OCI-LY7 (cell line): ENCODE measurements at regions not wholly inside any gene's neighbourhood (a gene's known extent, or its start where the extent isn't known, plus 50 kb on each side); places are given as distances from the start of the nearest gene placed in this dataset.
A peak's percentile ranks its signal among the peaks of the same experiment; 100 is the strongest.

Experiments
- BruUV-seq: library from RNA; stranded (reverse); fragments of 400-500 nt; replicated peaks from 2 replicates; lab custom pipeline; 2021; lab: Mats Ljungman, UMichigan
- CTCF ChIA-PET: fragments of 300-600 bp; sonication (Branson Sonifier 250); formaldehyde crosslinking; loops from one replicate; lab custom pipeline; 2022; ENCODE audit warnings: antibody characterized with exemption; ENCODE audit not compliant: unreplicated experiment; lab: Charles Lee
- POLR2A ChIA-PET: fragments of 300-600 bp; sonication (Branson Sonifier 250); formaldehyde crosslinking; loops from one replicate; lab custom pipeline; 2022; ENCODE audit warnings: antibody characterized with exemption; lab: Charles Lee
- DNase-seq: peaks from one replicate; pipeline ENCODE4 v3.0.0-alpha.2; 2015; ENCODE audit warnings: low spot score
- H2AFZ ChIP-seq: fragments of 200-600 bp; sonication (generic), shearing (Covaris generic); 2 replicates; pipeline ENCODE4 v1.6.1; 2014; ENCODE audit warnings: mild to moderate bottlenecking, antibody characterized with exemption, low read length, moderate library complexity
- H3K27ac ChIP-seq: fragments of 200-600 bp; sonication (generic); 2 replicates; pipeline ENCODE4 v1.5.1; 2014; ENCODE audit warnings: mixed run types, low read depth, mild to moderate bottlenecking, moderate library complexity, low read length, inconsistent platforms; ENCODE audit not compliant: poor library complexity, severe bottlenecking
- H3K36me3 ChIP-seq: fragments of 200-600 bp; sonication (generic); 2 replicates; pipeline ENCODE4 v1.6.1; 2014; ENCODE audit warnings: mild to moderate bottlenecking, antibody characterized with exemption, low read length, moderate library complexity, mixed read lengths; ENCODE audit not compliant: insufficient read depth
- H3K4me1 ChIP-seq: fragments of 200-600 bp; sonication (generic); 2 replicates; pipeline ENCODE4 v1.5.1; 2014; ENCODE audit warnings: mild to moderate bottlenecking, low read length; ENCODE audit not compliant: insufficient read depth, poor library complexity, severe bottlenecking
- H3K4me2 ChIP-seq: fragments of 200-600 bp; sonication (generic); 2 replicates; pipeline ENCODE4 v1.6.1; 2014; ENCODE audit warnings: mild to moderate bottlenecking, low read length
- H3K4me3 ChIP-seq: fragments of 200-600 bp; sonication (generic); 2 replicates; pipeline ENCODE4 v1.5.1; 2014; ENCODE audit warnings: mild to moderate bottlenecking, low read depth, low read length; ENCODE audit not compliant: poor library complexity, severe bottlenecking
- H3K79me2 ChIP-seq: fragments of 200-600 bp; sonication (generic); 2 replicates; pipeline ENCODE4 v1.6.1; 2016; ENCODE audit warnings: low read depth, mild to moderate bottlenecking, low read length, moderate library complexity, mixed read lengths; ENCODE audit not compliant: insufficient read depth
- H3K9me2 ChIP-seq: fragments of 200-600 bp; sonication (generic); 2 replicates; pipeline ENCODE4 v1.6.1; 2016; ENCODE audit warnings: mild to moderate bottlenecking, low read length, mixed read lengths; ENCODE audit not compliant: insufficient read depth
- H3K9me3 ChIP-seq: fragments of 200-600 bp; sonication (generic); 2 replicates; pipeline ENCODE4 v1.6.1; 2014; ENCODE audit warnings: mild to moderate bottlenecking, mixed run types, low read length, mixed read lengths
- H4K20me1 ChIP-seq: fragments of 200-600 bp; sonication (generic); 2 replicates; pipeline ENCODE4 v1.6.1; 2014; ENCODE audit warnings: mild to moderate bottlenecking, antibody characterized with exemption, low read length, moderate library complexity, mixed read lengths; ENCODE audit not compliant: insufficient read depth
- CTCF ChIP-seq: fragments of 200-600 bp; sonication (generic); conservative IDR thresholded peaks from 2 replicates; pipeline ENCODE4 v1.5.1; 2014; ENCODE audit warnings: mild to moderate bottlenecking, antibody characterized with exemption, low read length, moderate library complexity, mixed read lengths
- EZH2phosphoT487 ChIP-seq: fragments of 200-600 bp; sonication (generic); IDR thresholded peaks from 2 replicates; pipeline ENCODE4 v1.6.1; 2018; ENCODE audit warnings: low read depth, borderline replicate concordance, mild to moderate bottlenecking, mixed run types, antibody characterized with exemption, low read length, moderate library complexity, mixed read lengths
- intact Hi-C: fragments of 100-400 bp; cut with micrococcal nuclease; formaldehyde crosslinking; loops from one replicate; pipeline ENCODE4 v1.10.0; 2022; ENCODE audit not compliant: unreplicated experiment

- Histone ChIP-seq H3K9me2 (no peaks in the 10 kb centered on the region), H3K27ac (peak overlapping the region; percentile 72)
- intact Hi-C loops = loop anchor here (5.0 kb wide), 1 partner anchor 208 kb away; no protein-coding TSS in a partner anchor
These were observed 349.8 kb downstream of the SEC14L1 start for GRCh38 chr17:77490361-77491183.

GRCh38 chr17:77491921-77492445, 351.2 kb downstream of the SEC14L1 start:
- H3K4me3 ChIP-seq = peak overlapping the region; percentile 37
- H3K4me2 ChIP-seq = peak overlapping the region; percentile 63
- DNase-seq = peak; percentile 83
- no peaks in the 10 kb centered on the region for H4K20me1 ChIP-seq
- ChIA-PET POLR2A (interaction anchor here (0.8 to 1.0 kb wide), 3 partner anchors 19 to 91 kb away, joined by 3 to 4 read pairs (median 3); no protein-coding TSS in a partner anchor), CTCF (interaction anchor here (1.3 kb wide), 1 partner anchor 62 kb away, joined by 6 read pairs; no protein-coding TSS in a partner anchor)
- no peaks in the 10 kb centered on the region for H3K79me2 ChIP-seq
- BruUV-seq = no TSS peak
- TF ChIP-seq CTCF (no peak), EZH2phosphoT487 (no peak)
- peaks cover 53% of the 10 kb centered on the region for H3K4me1 ChIP-seq
- no peak overlapping the region for H2AFZ ChIP-seq
- H3K9me2 ChIP-seq = no peaks in the 10 kb centered on the region
- intact Hi-C loops = loop anchor here (5.0 kb wide), 1 partner anchor 210 kb away; no protein-coding TSS in a partner anchor
- peak overlapping the region; percentile 72 for H3K27ac ChIP-seq
- H3K36me3 ChIP-seq = peaks cover 100% of the 10 kb centered on the region
- H3K9me3 ChIP-seq = no peaks in the 10 kb centered on the region

More at GRCh38 chr17:77490361-77491183, 349.8 kb downstream of the SEC14L1 start:
- CTCF ChIA-PET = interaction anchor here (1.1 kb wide), 2 partner anchors 13 to 61 kb away, joined by 3 read pairs; no protein-coding TSS in a partner anchor
- peak overlapping the region; percentile 9; the same call in 1 of the 2 replicates for H3K4me2 ChIP-seq
- no peaks in the 10 kb centered on the region for H3K9me3 ChIP-seq
- peaks cover 53% of the 10 kb centered on the region for H3K4me1 ChIP-seq
- H3K36me3 ChIP-seq = peaks cover 100% of the 10 kb centered on the region
- H4K20me1 ChIP-seq = no peaks in the 10 kb centered on the region
- peaks cover under 1% of the 10 kb centered on the region; the same call in 1 of the 2 replicates for H3K79me2 ChIP-seq
- DNase-seq = no peak
- POLR2A ChIA-PET = interaction anchor here (0.9 kb wide), 1 partner anchor 62 kb away, joined by 3 read pairs; no protein-coding TSS in a partner anchor
- no peak overlapping the region for H2AFZ ChIP-seq
- H3K4me3 ChIP-seq = no peak overlapping the region
- BruUV-seq = no TSS peak
- TF ChIP-seq CTCF (no peak), EZH2phosphoT487 (no peak)
